H9 (cell line): ENCODE measurements at regions not wholly inside any gene's neighbourhood (a gene's known extent, or its start where the extent isn't known, plus 50 kb on each side); places are given as distances from the start of the nearest gene placed in this dataset.

Experiments
- DNase-seq: peaks from one replicate; pipeline ENCODE4 v3.0.0-alpha.2; 2017
- H2AFZ ChIP-seq: one replicate; pipeline ENCODE4 v1.6.1; 2013; ENCODE audit warnings: mild to moderate bottlenecking, low read length, control low read depth, moderate library complexity
- H2AK5ac ChIP-seq: 2 replicates; pipeline ENCODE4 v1.6.1; 2013; ENCODE audit warnings: low read length, control low read depth, mixed read lengths; ENCODE audit not compliant: insufficient read length
- H2BK120ac ChIP-seq: one replicate; pipeline ENCODE4 v1.6.1; 2013; ENCODE audit warnings: low read depth, mild to moderate bottlenecking, low read length, control low read depth, inconsistent platforms; ENCODE audit not compliant: poor library complexity, severe bottlenecking
- H2BK12ac ChIP-seq: 2 replicates; pipeline ENCODE4 v1.6.1; 2013; ENCODE audit warnings: low read length, control low read depth, mixed read lengths, low read depth; ENCODE audit not compliant: insufficient read length
- H2BK15ac ChIP-seq: 2 replicates; pipeline ENCODE4 v1.6.1; 2013; ENCODE audit warnings: low read depth, low read length, control low read depth
- H2BK20ac ChIP-seq: one replicate; pipeline ENCODE4 v1.6.1; 2013; ENCODE audit warnings: low read depth, mild to moderate bottlenecking, low read length, control low read depth, inconsistent platforms; ENCODE audit not compliant: poor library complexity, severe bottlenecking
- H2BK5ac ChIP-seq: 2 replicates; pipeline ENCODE4 v1.6.1; 2013; ENCODE audit warnings: low read length, control low read depth, mixed read lengths; ENCODE audit not compliant: insufficient read length
- H3K14ac ChIP-seq: 2 replicates; pipeline ENCODE4 v1.6.1; 2013; ENCODE audit warnings: low read length, control low read depth; ENCODE audit not compliant: insufficient read depth
- H3K18ac ChIP-seq: 2 replicates; pipeline ENCODE4 v1.6.1; 2013; ENCODE audit warnings: low read depth, mild to moderate bottlenecking, mixed read lengths, low read length, control low read depth; ENCODE audit not compliant: insufficient read length
- H3K23ac ChIP-seq: 2 replicates; pipeline ENCODE4 v1.6.1; 2013; ENCODE audit warnings: low read length, control low read depth, mixed read lengths, low read depth; ENCODE audit not compliant: insufficient read length
- H3K23me2 ChIP-seq: 2 replicates; pipeline ENCODE4 v1.6.1; 2013; ENCODE audit warnings: low read depth, mild to moderate bottlenecking, mixed read lengths, low read length, control low read depth; ENCODE audit not compliant: insufficient read length, poor library complexity, severe bottlenecking
- H3K27ac ChIP-seq: 2 replicates; pipeline ENCODE4 v1.5.1; 2013; ENCODE audit warnings: low read length, control low read depth, mixed read lengths, low read depth; ENCODE audit not compliant: insufficient read length
- H3K27me3 ChIP-seq: 2 replicates; pipeline ENCODE4 v1.6.1; 2013; ENCODE audit warnings: low read length, control low read depth, inconsistent platforms; ENCODE audit not compliant: insufficient read depth
- H3K4ac ChIP-seq: 2 replicates; pipeline ENCODE4 v1.6.1; 2013; ENCODE audit warnings: low read depth, mild to moderate bottlenecking, control low read depth, inconsistent platforms, low read length, moderate library complexity
- H3K4me1 ChIP-seq: 2 replicates; pipeline ENCODE4 v1.6.1; 2013; ENCODE audit warnings: low read length, control low read depth, inconsistent platforms; ENCODE audit not compliant: insufficient read depth
- H3K4me2 ChIP-seq: 2 replicates; pipeline ENCODE4 v1.6.1; 2013; ENCODE audit warnings: low read length, control low read depth, mixed read lengths; ENCODE audit not compliant: insufficient read length, insufficient read depth
- H3K56ac ChIP-seq: 2 replicates; pipeline ENCODE4 v1.6.1; 2013; ENCODE audit warnings: low read depth, mild to moderate bottlenecking, mixed read lengths, low read length, control low read depth; ENCODE audit not compliant: insufficient read length
- H3K79me1 ChIP-seq: 2 replicates; pipeline ENCODE4 v1.6.1; 2013; ENCODE audit warnings: low read depth, mild to moderate bottlenecking, moderate library complexity, low read length, control low read depth, inconsistent platforms; ENCODE audit not compliant: insufficient read depth, poor library complexity, severe bottlenecking
- H3K79me2 ChIP-seq: 2 replicates; pipeline ENCODE4 v1.6.1; 2013; ENCODE audit warnings: low read length, control low read depth, inconsistent platforms; ENCODE audit not compliant: insufficient read depth
- H3K9ac ChIP-seq: 2 replicates; pipeline ENCODE4 v1.6.1; 2013; ENCODE audit warnings: low read length, control low read depth, mixed read lengths; ENCODE audit not compliant: insufficient read length; ENCODE audit errors: extremely low read depth
- H3K9me3 ChIP-seq: one replicate; pipeline ENCODE4 v1.6.1; 2013; ENCODE audit warnings: low read depth, low read length, inconsistent platforms; ENCODE audit not compliant: control insufficient read depth
- H3T11ph ChIP-seq: one replicate; pipeline ENCODE4 v1.6.1; 2013; ENCODE audit warnings: mild to moderate bottlenecking, low read length, control low read depth, inconsistent platforms
- H4K20me1 ChIP-seq: one replicate; pipeline ENCODE4 v1.6.1; 2013; ENCODE audit not compliant: control insufficient read depth, insufficient read length, insufficient read depth
- H4K5ac ChIP-seq: 2 replicates; pipeline ENCODE4 v1.6.1; 2013; ENCODE audit warnings: low read depth, mild to moderate bottlenecking, mixed read lengths, low read length, control low read depth; ENCODE audit not compliant: insufficient read length
- H4K8ac ChIP-seq: replicated peaks from 2 replicates; pipeline ENCODE4 v1.6.1; 2013; ENCODE audit warnings: low read length, control low read depth, mixed read lengths, low read depth; ENCODE audit not compliant: insufficient read length
- H4K91ac ChIP-seq: 2 replicates; pipeline ENCODE4 v1.6.1; 2013; ENCODE audit warnings: low read depth, mild to moderate bottlenecking, moderate library complexity, mixed read lengths, low read length, control low read depth; ENCODE audit not compliant: insufficient read length
- H3K27ac Mint-ChIP-seq, 3 experiments: 2 replicates in 2 of 3; 3 replicates in 1 of 3; pipeline ENCODE4 v1.8.0; 2020 to 2021; ENCODE audit warnings: mixed read lengths in 3 of 3, mild to moderate bottlenecking in 1 of 3, moderate library complexity in 1 of 3
- H3K27me3 Mint-ChIP-seq: 2 replicates; pipeline ENCODE4 v1.8.0; 2021; ENCODE audit warnings: low read depth, mild to moderate bottlenecking, moderate library complexity, mixed read lengths
- H3K36me3 Mint-ChIP-seq, 3 experiments: 2 replicates in 2 of 3; 3 replicates in 1 of 3; pipeline ENCODE4 v1.8.0; 2020 to 2021; ENCODE audit warnings: low read depth in 3 of 3, mixed read lengths in 3 of 3; ENCODE audit not compliant: insufficient read depth in 1 of 3
- H3K4me1 Mint-ChIP-seq, 2 experiments: 2 replicates each; pipeline ENCODE4 v1.8.0; 2020; ENCODE audit warnings: mixed read lengths in 2 of 2
- H3K4me3 Mint-ChIP-seq, 2 experiments: 2 replicates in 1 of 2; 3 replicates in 1 of 2; pipeline ENCODE4 v1.8.0; 2020 to 2021; ENCODE audit warnings: mild to moderate bottlenecking in 2 of 2, mixed read lengths in 2 of 2, moderate library complexity in 1 of 2
- H3K9me3 Mint-ChIP-seq, 2 experiments: 2 replicates in 1 of 2; 3 replicates in 1 of 2; pipeline ENCODE4 v1.8.0; 2020; ENCODE audit warnings: mild to moderate bottlenecking in 2 of 2, mixed read lengths in 2 of 2, moderate library complexity in 1 of 2
- WGBS: extraction: QIAGEN DNeasy Blood & Tissue Kit; methylation state at CpG from one replicate; pipeline ENCODE4 v1.1.7; 2013; ENCODE audit warnings: missing lambda C conversion rate, low lambda C conversion rate, mixed read lengths; ENCODE audit not compliant: insufficient read length; ENCODE audit errors: extremely low coverage; 5-methylcytosine and 5-hydroxymethylcytosine counted together
- TF ChIP-seq, protein P1 (sequence below): fragments of 200-600 bp; sonication (generic); conservative IDR thresholded peaks from 3 replicates; pipeline ENCODE4 v1.8.0; 2021; ENCODE audit warnings: antibody characterized with exemption, mild to moderate bottlenecking

DNA sequence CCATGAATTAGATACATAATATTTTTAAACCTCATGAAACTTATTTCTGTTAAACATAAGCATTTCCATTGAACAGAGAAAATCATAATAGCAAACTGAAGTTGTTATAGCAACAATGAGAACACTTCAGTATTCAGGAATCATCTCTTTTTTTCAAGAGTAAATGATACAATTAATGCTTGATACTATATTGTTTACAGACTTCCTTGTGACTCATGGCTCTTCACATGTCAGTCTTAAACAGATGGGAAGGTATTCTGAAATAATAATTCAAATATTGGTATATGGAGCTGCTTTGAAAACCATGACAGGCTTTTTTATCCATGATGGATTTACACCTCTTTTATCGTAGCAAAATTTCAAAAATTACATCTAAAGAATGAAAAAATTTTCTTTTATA is 226.5 kb upstream of the RBMS1 start:
- H2BK120ac ChIP-seq: no peak overlapping the region
- H3K56ac ChIP-seq: no peak overlapping the region
- H3T11ph ChIP-seq: no peak overlapping the region
- Mint-ChIP-seq H3K36me3 (peaks cover 0 to 18% (median 0%) of the 10 kb centered on the region in 3 experiments; a peak in 4 of 7 replicates), H3K27me3 (no peaks in the 10 kb centered on the region), H3K27ac (no peak overlapping the region), H3K9me3 (peaks cover 14 to 15% of the 10 kb centered on the region in 2 experiments), H3K4me3 (no peak overlapping the region), H3K4me1 (peaks cover 4 to 6% of the 10 kb centered on the region in 2 experiments; a peak in 3 of 4 replicates)
- H2AFZ ChIP-seq: no peak overlapping the region
- no peaks in the 10 kb centered on the region for H3K4me1 ChIP-seq
- H3K4ac ChIP-seq: no peak overlapping the region
- H3K79me2 ChIP-seq: no peaks in the 10 kb centered on the region
- H3K23ac ChIP-seq: no peak overlapping the region
- no peak overlapping the region for H4K8ac ChIP-seq
- H2BK15ac ChIP-seq: no peak overlapping the region
- H3K14ac ChIP-seq: no peak overlapping the region
- TF ChIP-seq, protein P1, sequence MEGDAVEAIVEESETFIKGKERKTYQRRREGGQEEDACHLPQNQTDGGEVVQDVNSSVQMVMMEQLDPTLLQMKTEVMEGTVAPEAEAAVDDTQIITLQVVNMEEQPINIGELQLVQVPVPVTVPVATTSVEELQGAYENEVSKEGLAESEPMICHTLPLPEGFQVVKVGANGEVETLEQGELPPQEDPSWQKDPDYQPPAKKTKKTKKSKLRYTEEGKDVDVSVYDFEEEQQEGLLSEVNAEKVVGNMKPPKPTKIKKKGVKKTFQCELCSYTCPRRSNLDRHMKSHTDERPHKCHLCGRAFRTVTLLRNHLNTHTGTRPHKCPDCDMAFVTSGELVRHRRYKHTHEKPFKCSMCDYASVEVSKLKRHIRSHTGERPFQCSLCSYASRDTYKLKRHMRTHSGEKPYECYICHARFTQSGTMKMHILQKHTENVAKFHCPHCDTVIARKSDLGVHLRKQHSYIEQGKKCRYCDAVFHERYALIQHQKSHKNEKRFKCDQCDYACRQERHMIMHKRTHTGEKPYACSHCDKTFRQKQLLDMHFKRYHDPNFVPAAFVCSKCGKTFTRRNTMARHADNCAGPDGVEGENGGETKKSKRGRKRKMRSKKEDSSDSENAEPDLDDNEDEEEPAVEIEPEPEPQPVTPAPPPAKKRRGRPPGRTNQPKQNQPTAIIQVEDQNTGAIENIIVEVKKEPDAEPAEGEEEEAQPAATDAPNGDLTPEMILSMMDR: no peak
- no peak overlapping the region for H4K5ac ChIP-seq
- H2AK5ac ChIP-seq: no peak overlapping the region
- H4K20me1 ChIP-seq: no peaks in the 10 kb centered on the region
- no peak overlapping the region for H3K4me2 ChIP-seq
- H4K91ac ChIP-seq: no peak overlapping the region
- DNase-seq: no peak
- no peak overlapping the region for H3K18ac ChIP-seq
- no peaks in the 10 kb centered on the region for H3K27me3 ChIP-seq
- no peak overlapping the region for H3K9ac ChIP-seq
- H2BK5ac ChIP-seq: no peak overlapping the region
- no peaks in the 10 kb centered on the region for H3K9me3 ChIP-seq
- no peak overlapping the region for H2BK20ac ChIP-seq
- H3K23me2 ChIP-seq: no peaks in the 10 kb centered on the region
- H2BK12ac ChIP-seq: no peak overlapping the region
- H3K79me1 ChIP-seq: no peaks in the 10 kb centered on the region
- WGBS: no CpG with 5 or more reads among the region's 1 CpG
- no peak overlapping the region for H3K27ac ChIP-seq
